SK-N-SH treated with all-trans-retinoic acid at 6 μM for 48 hours (cell line): ENCODE measurements at regions not wholly inside any gene's neighbourhood (a gene's known extent, or its start where the extent isn't known, plus 50 kb on each side); places are given as distances from the start of the nearest gene placed in this dataset.
"Not testable (repeated sequence)": the region's sequence is repeated elsewhere in the genome, so short reads cannot be mapped to it uniquely, and the experiment has no call there.

ENCODE experiments used
- ATAC-seq: fragments of 200-7000 bp; cut with Tn5 transposase; 3 replicates; pipeline ENCODE4 v1.9.1; 2020; ENCODE audit warnings: mild to moderate bottlenecking, moderate library complexity
- BACH2 ChIP-seq: fragments of 250-450 bp; sonication (Bioruptor Pico); IDR thresholded peaks from 2 replicates; pipeline ENCODE4 v1.9.0; 2021; ENCODE audit warnings: mild to moderate bottlenecking, borderline replicate concordance
- CREB5 ChIP-seq: fragments of 250-450 bp; sonication (Bioruptor Pico); IDR thresholded peaks from 2 replicates; pipeline ENCODE4 v1.5.1; 2020; ENCODE audit warnings: low read depth, mild to moderate bottlenecking, moderate library complexity
- CSRNP3 ChIP-seq: fragments of 250-450 bp; sonication (Bioruptor Pico); IDR thresholded peaks from 2 replicates; pipeline ENCODE4 v1.5.1; 2021; ENCODE audit warnings: mild to moderate bottlenecking, moderate library complexity
- ESRRG ChIP-seq: fragments of 250-450 bp; sonication (Bioruptor Pico); IDR thresholded peaks from 2 replicates; pipeline ENCODE4 v1.6.1; 2021; ENCODE audit warnings: mild to moderate bottlenecking
- GLIS3 ChIP-seq: fragments of 250-450 bp; sonication (Bioruptor Pico); IDR thresholded peaks from 2 replicates; pipeline ENCODE4 v1.5.0; 2020; ENCODE audit warnings: mild to moderate bottlenecking, moderate library complexity
- ISL1 ChIP-seq: fragments of 250-450 bp; sonication (Bioruptor Pico); IDR thresholded peaks from 2 replicates; pipeline ENCODE4 v2.1.2; 2022; ENCODE audit warnings: mild to moderate bottlenecking, moderate library complexity
- OSR1 ChIP-seq: fragments of 250-450 bp; sonication (Bioruptor Pico); IDR thresholded peaks from 2 replicates; pipeline ENCODE4 v1.8.0; 2022; ENCODE audit warnings: moderate library complexity, mild to moderate bottlenecking, inconsistent platforms
- PATZ1 ChIP-seq: fragments of 250-450 bp; sonication (Bioruptor Pico); IDR thresholded peaks from 2 replicates; pipeline ENCODE4 v1.8.0; 2020; ENCODE audit warnings: mild to moderate bottlenecking, moderate library complexity, borderline replicate concordance
- POU6F1 ChIP-seq: fragments of 250-450 bp; sonication (Bioruptor Pico); IDR thresholded peaks from 2 replicates; pipeline ENCODE4 v1.8.0; 2021; ENCODE audit warnings: low read depth, mild to moderate bottlenecking, moderate library complexity, borderline replicate concordance
- PPARA ChIP-seq: fragments of 250-450 bp; sonication (Bioruptor Pico); IDR thresholded peaks from 2 replicates; pipeline ENCODE4 v1.5.0; 2020; ENCODE audit warnings: mild to moderate bottlenecking, borderline replicate concordance
- RARB ChIP-seq: fragments of 250-450 bp; sonication (Bioruptor Pico); IDR thresholded peaks from 2 replicates; pipeline ENCODE4 v1.8.0; 2021; ENCODE audit warnings: mild to moderate bottlenecking, moderate library complexity
- SNAI2 ChIP-seq: fragments of 250-450 bp; sonication (Bioruptor Pico); IDR thresholded peaks from 2 replicates; pipeline ENCODE4 v1.5.0; 2020; ENCODE audit warnings: mild to moderate bottlenecking, moderate library complexity
- TCF4 ChIP-seq: fragments of 250-450 bp; sonication (Bioruptor Pico); IDR thresholded peaks from 2 replicates; pipeline ENCODE4 v1.8.0; 2021; ENCODE audit warnings: mild to moderate bottlenecking, moderate library complexity, borderline replicate concordance
- TOX ChIP-seq: fragments of 250-450 bp; sonication (Bioruptor Pico); IDR thresholded peaks from 2 replicates; pipeline ENCODE4 v1.8.0; 2021; ENCODE audit warnings: mild to moderate bottlenecking, moderate library complexity, borderline replicate concordance
- TSHZ2 ChIP-seq: fragments of 250-450 bp; sonication (Bioruptor Pico); IDR thresholded peaks from 2 replicates; pipeline ENCODE4 v1.5.0; 2020; ENCODE audit warnings: mild to moderate bottlenecking, moderate library complexity
- ZC3H10 ChIP-seq: fragments of 250-450 bp; sonication (Bioruptor Pico); IDR thresholded peaks from 2 replicates; pipeline ENCODE4 v1.5.1; 2021; ENCODE audit warnings: mild to moderate bottlenecking, moderate library complexity
- ZFP3 ChIP-seq: fragments of 250-450 bp; sonication (Bioruptor Pico); IDR thresholded peaks from 2 replicates; pipeline ENCODE4 v1.5.0; 2020; ENCODE audit warnings: mild to moderate bottlenecking, moderate library complexity
- ZFP30 ChIP-seq: fragments of 450-650 bp; formaldehyde crosslinking; IDR thresholded peaks from 2 replicates; pipeline ENCODE4 v1.5.0; 2022; ENCODE audit warnings: mild to moderate bottlenecking, moderate library complexity
- ZNF565 ChIP-seq: fragments of 450-650 bp; formaldehyde crosslinking; conservative IDR thresholded peaks from 2 replicates; pipeline ENCODE4 v1.5.0; 2020; ENCODE audit warnings: low read depth, mild to moderate bottlenecking, moderate library complexity
- ZNF70 ChIP-seq: fragments of 450-650 bp; formaldehyde crosslinking; IDR thresholded peaks from 2 replicates; pipeline ENCODE4 v1.5.0; 2020; ENCODE audit warnings: mild to moderate bottlenecking, moderate library complexity

GRCh38 chr3:43838877-43839276, 148.1 kb downstream of the ABHD5 start:
- no peak for TF ChIP-seq ZC3H10 (CRISPR knock-in tag)
- no peak for TF ChIP-seq TCF4 (CRISPR knock-in tag)
- TF ChIP-seq ISL1 (CRISPR knock-in tag), result no peak
- TF ChIP-seq CSRNP3, result no peak
- TF ChIP-seq, all 23 proteins: peak for 0
- no peak for ATAC-seq

- TF ChIP-seq PATZ1 (no peak), ZNF565 (CRISPR knock-in tag) (no peak), OSR1 (CRISPR knock-in tag) (no peak), TSHZ2 (no peak), SNAI2 (no peak)
- TF ChIP-seq, all 23 proteins: peak for 0
- no peak for ATAC-seq
These were observed 152.6 kb downstream of the ABHD5 start for GRCh38 chr3:43843386-43843785.

GRCh38 chr3:43844757-43845156, 154.0 kb downstream of the ABHD5 start:
- no peak for ATAC-seq
- TF ChIP-seq ISL1 (CRISPR knock-in tag) (no peak), ZFP3 (CRISPR knock-in tag) (no peak), ESRRG (CRISPR knock-in tag) (no peak), BACH2 (CRISPR knock-in tag) (no peak), POU6F1 (CRISPR knock-in tag) (no peak), RARB (CRISPR knock-in tag) (no peak), ZC3H10 (CRISPR knock-in tag) (no peak), PPARA (no peak), ZNF70 (CRISPR knock-in tag) (no peak), CREB5 (no peak), GLIS3 (CRISPR knock-in tag) (no peak), ZFP30 (no peak), CSRNP3 (no peak), TOX (CRISPR knock-in tag) (no peak), OSR1 (CRISPR knock-in tag) (no peak), PATZ1 (no peak)

GRCh38 chr3:43845553-43845952, 154.8 kb downstream of the ABHD5 start:
- not testable (repeated sequence) for ATAC-seq
